ENCODE measurements at regions not wholly inside any gene's neighbourhood (a gene's known extent, or its start where the extent isn't known, plus 50 kb on each side); places are given as distances from the start of the nearest gene placed in this dataset.

DNA sequence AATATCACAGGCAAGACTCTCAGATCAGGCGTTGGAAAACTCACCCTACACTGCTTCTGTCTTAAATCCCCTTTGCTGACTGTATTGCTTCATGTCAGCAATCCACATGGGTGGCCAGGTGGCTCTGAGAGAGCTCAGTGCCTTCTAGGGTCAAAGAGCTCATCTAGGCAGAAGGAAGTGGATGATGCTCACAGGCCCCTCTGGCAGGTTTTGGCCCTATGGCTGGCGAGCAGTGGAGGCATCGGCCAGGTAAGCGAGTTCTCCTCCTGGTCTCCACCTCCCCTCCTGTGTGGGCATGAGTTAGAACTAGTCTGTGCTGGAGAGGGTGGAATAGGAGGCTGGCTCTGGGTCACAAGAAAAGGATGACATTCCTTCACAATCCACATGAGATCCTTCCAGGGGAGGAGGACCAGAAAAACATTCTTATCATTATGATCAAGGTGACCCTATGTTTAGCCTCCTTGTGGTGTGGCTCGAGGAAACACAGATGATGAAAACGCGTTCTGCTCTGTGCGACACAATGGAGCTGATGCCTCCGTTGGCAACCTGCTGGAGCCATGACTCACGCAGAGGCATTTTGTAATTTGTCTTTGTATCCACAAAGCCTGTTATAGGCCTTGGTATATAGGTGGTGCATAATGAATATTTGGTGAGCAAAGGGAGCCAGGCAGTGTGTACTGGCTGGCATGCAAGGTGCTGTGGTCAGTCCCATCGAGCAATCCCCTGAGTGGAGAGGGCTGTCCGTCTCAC, 264.6 kb upstream of the RAB4A start:
- ChIA-PET CTCF (interaction anchor here (0.6 kb wide), 1 partner anchor 158 kb away, joined by 8 read pairs; no protein-coding TSS in a partner anchor), POLR2A (no interaction called here)
- no TSS peak for BruUV-seq (replicated peaks)
- DNase-seq (ENCODE audit: low read depth, low spot score) (no peak), ATAC-seq (no peak)
- intact Hi-C loops (cut with micrococcal nuclease; ENCODE audit: unreplicated experiment) (no loop called here), in situ Hi-C loops (cut with HindIII; ENCODE audit: low pct_unique_long_range_greater_than_20kb, low sequenced_read_pairs) (no loop called here)
- no peak overlapping the region for H3K4me3 ChIP-seq (ENCODE audit: low read depth in 2 of 2, low read length in 2 of 2)
- no peak overlapping the region for H3K27ac ChIP-seq (ENCODE audit: low read length)
- H3K36me3 ChIP-seq (ENCODE audit: control insufficient read depth, insufficient read depth, low read length): no peaks in the 10 kb centered on the region
- H3K27me3 ChIP-seq (ENCODE audit: control insufficient read depth, insufficient read depth, low read length): no peaks in the 10 kb centered on the region
- H3K9me3 ChIP-seq (ENCODE audit: control insufficient read depth, insufficient read depth, low read depth, low read length): no peaks in the 10 kb centered on the region
- TF ChIP-seq SIN3A (IDR thresholded peaks at IDR 0.05; ENCODE audit: borderline replicate concordance, insufficient read depth, low read depth, low read length): no peak
- TF ChIP-seq, protein P1, sequence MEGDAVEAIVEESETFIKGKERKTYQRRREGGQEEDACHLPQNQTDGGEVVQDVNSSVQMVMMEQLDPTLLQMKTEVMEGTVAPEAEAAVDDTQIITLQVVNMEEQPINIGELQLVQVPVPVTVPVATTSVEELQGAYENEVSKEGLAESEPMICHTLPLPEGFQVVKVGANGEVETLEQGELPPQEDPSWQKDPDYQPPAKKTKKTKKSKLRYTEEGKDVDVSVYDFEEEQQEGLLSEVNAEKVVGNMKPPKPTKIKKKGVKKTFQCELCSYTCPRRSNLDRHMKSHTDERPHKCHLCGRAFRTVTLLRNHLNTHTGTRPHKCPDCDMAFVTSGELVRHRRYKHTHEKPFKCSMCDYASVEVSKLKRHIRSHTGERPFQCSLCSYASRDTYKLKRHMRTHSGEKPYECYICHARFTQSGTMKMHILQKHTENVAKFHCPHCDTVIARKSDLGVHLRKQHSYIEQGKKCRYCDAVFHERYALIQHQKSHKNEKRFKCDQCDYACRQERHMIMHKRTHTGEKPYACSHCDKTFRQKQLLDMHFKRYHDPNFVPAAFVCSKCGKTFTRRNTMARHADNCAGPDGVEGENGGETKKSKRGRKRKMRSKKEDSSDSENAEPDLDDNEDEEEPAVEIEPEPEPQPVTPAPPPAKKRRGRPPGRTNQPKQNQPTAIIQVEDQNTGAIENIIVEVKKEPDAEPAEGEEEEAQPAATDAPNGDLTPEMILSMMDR (IDR thresholded peaks at IDR 0.05): no peak
- TF ChIP-seq, protein P2, sequence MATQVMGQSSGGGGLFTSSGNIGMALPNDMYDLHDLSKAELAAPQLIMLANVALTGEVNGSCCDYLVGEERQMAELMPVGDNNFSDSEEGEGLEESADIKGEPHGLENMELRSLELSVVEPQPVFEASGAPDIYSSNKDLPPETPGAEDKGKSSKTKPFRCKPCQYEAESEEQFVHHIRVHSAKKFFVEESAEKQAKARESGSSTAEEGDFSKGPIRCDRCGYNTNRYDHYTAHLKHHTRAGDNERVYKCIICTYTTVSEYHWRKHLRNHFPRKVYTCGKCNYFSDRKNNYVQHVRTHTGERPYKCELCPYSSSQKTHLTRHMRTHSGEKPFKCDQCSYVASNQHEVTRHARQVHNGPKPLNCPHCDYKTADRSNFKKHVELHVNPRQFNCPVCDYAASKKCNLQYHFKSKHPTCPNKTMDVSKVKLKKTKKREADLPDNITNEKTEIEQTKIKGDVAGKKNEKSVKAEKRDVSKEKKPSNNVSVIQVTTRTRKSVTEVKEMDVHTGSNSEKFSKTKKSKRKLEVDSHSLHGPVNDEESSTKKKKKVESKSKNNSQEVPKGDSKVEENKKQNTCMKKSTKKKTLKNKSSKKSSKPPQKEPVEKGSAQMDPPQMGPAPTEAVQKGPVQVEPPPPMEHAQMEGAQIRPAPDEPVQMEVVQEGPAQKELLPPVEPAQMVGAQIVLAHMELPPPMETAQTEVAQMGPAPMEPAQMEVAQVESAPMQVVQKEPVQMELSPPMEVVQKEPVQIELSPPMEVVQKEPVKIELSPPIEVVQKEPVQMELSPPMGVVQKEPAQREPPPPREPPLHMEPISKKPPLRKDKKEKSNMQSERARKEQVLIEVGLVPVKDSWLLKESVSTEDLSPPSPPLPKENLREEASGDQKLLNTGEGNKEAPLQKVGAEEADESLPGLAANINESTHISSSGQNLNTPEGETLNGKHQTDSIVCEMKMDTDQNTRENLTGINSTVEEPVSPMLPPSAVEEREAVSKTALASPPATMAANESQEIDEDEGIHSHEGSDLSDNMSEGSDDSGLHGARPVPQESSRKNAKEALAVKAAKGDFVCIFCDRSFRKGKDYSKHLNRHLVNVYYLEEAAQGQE (IDR thresholded peaks at IDR 0.05; ENCODE audit: insufficient read depth in 1 of 2, low read depth in 2 of 2, low read length in 1 of 2): no peak
- no peak for TF ChIP-seq POLR2AphosphoS5 (IDR thresholded peaks at IDR 0.05; ENCODE audit: low read depth, low read length)
- TF ChIP-seq TCF7L2 (IDR thresholded peaks at IDR 0.05; ENCODE audit: low read depth, low read length): no peak
- no peaks in the 10 kb centered on the region for H3K4me1 ChIP-seq (ENCODE audit: control insufficient read depth, insufficient read depth, low read length)

DNA sequence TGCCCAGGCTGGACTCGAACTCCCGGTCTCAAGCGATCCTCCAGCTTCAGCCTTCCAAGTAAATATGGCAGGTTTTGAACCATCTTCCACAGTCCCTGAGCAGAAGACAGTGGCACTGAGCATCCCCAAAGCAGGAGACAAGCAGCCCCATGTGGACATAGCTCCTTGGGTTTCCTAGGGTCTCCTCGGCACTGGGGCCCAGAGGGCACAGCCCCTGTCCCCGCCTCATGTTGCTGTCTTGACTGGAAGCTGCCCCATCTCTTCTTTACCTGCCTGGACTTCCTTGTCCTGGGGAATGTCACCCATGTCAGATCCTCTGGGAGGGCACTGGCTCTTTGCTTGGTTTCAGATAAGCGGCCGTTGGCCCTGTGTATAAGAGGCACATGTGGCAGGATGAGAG, 263.7 kb upstream of the RAB4A start:
- ATAC-seq (no peak), DNase-seq (ENCODE audit: low read depth, low spot score) (no peak)
- ChIA-PET CTCF (interaction anchor here (0.6 kb wide), 1 partner anchor 159 kb away, joined by 8 read pairs; no protein-coding TSS in a partner anchor), POLR2A (no interaction called here)
- in situ Hi-C loops (cut with HindIII; ENCODE audit: low pct_unique_long_range_greater_than_20kb, low sequenced_read_pairs): no loop called here
- TF ChIP-seq POLR2AphosphoS5 (IDR thresholded peaks at IDR 0.05; ENCODE audit: low read depth, low read length) (no peak), SIN3A (IDR thresholded peaks at IDR 0.05; ENCODE audit: borderline replicate concordance, insufficient read depth, low read depth, low read length) (no peak), TCF7L2 (IDR thresholded peaks at IDR 0.05; ENCODE audit: low read depth, low read length) (no peak)
- TF ChIP-seq, protein P2 (IDR thresholded peaks at IDR 0.05; ENCODE audit: insufficient read depth in 1 of 2, low read depth in 2 of 2, low read length in 1 of 2): no peak
- TF ChIP-seq, protein P1 (IDR thresholded peaks at IDR 0.05): no peak
- Histone ChIP-seq H3K27me3 (ENCODE audit: control insufficient read depth, insufficient read depth, low read length) (no peaks in the 10 kb centered on the region), H3K4me1 (ENCODE audit: control insufficient read depth, insufficient read depth, low read length) (no peaks in the 10 kb centered on the region), H3K4me3 (ENCODE audit: low read depth in 2 of 2, low read length in 2 of 2) (no peak overlapping the region), H3K27ac (ENCODE audit: low read length) (no peak overlapping the region), H3K36me3 (ENCODE audit: control insufficient read depth, insufficient read depth, low read length) (no peaks in the 10 kb centered on the region), H3K9me3 (ENCODE audit: control insufficient read depth, insufficient read depth, low read depth, low read length) (no peaks in the 10 kb centered on the region)
- intact Hi-C loops (cut with micrococcal nuclease; ENCODE audit: unreplicated experiment): no loop called here
- no TSS peak for BruUV-seq (replicated peaks)

Data from Panc1 (cell line).